Activated CD4-positive, CD25-positive, alpha-beta regulatory T cell treated with anti-CD3 and anti-CD28 coated beads, Interleukin-2, amount 50 U/mL, for 72 hours (primary cell): ENCODE measurements at regions not wholly inside any gene's neighbourhood (a gene's known extent, or its start where the extent isn't known, plus 50 kb on each side); places are given as distances from the start of the nearest gene placed in this dataset.

ENCODE experiments used
- DNase-seq: peaks from one replicate; pipeline ENCODE4 v3.0.0; 2021

DNA sequence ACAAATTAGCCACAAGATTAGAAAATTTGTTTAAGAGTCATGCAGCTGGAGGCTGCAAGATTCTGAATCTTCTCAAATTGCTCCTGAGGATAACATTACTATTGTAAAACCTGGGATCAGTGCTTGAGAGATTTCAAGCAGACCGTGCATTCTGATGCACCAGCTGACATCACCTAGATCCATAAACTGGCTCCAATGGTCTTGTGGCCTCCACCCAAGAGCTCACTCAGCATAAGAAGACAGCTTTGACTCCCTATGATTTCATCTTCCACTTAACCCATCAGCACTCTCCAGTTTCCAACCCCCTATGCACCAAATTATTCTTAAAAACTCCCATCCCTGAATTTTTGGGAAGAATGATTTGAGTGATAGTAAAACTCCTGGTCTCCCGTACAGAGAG, 1007.9 kb upstream of the TENM4 start:
- DNase-seq, result no peak

DNA sequence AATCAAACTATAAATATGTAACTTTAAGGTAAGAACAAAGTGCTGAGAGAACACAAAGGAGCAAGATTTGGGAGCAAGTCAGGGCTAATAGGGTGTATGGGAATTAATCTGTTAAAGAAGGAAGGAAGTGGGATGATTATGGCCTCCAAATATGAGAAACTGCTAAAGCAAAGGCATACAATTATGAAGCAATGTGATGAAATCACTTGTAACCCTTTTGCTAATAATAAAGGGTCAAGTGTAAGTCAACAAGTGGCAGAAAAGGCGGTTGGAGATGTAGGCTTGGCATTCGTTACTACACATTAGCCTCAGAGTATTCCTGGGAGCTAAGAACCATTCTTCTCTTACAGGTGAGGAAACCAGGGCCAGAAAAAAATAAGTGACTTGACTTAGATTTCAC, 1002.3 kb upstream of the TENM4 start:
- no peak for DNase-seq

- no peak for DNase-seq
These were observed 1001.0 kb upstream of the TENM4 start for GRCh38 chr11:80441821-80442220.

DNA sequence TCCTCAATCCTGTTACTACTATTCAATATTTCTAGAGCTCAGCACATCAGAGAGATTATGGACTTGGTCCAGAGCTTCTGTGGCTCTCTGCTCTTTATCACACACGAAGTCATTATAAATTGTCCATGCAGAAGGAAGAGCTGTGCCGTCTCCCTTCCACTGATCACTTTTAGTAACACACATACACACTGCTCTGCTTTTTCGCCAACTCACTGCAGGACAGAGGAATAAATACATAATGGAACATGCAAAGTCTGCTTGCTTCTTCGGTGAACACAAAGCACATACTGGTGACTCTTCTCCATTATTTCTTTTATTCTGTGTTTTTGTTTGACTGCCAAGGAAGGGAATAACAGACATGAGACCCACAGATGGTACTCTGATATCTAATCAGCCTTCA, 1000.0 kb upstream of the TENM4 start:
- no peak for DNase-seq

- DNase-seq, result no peak
These were observed 995.7 kb upstream of the TENM4 start for GRCh38 chr11:80436547-80436946.

GRCh38 chr11:80435345-80435744, 994.5 kb upstream of the TENM4 start:
- no peak for DNase-seq

- no peak for DNase-seq
These were observed 991.2 kb upstream of the TENM4 start for GRCh38 chr11:80432057-80432456.

DNA sequence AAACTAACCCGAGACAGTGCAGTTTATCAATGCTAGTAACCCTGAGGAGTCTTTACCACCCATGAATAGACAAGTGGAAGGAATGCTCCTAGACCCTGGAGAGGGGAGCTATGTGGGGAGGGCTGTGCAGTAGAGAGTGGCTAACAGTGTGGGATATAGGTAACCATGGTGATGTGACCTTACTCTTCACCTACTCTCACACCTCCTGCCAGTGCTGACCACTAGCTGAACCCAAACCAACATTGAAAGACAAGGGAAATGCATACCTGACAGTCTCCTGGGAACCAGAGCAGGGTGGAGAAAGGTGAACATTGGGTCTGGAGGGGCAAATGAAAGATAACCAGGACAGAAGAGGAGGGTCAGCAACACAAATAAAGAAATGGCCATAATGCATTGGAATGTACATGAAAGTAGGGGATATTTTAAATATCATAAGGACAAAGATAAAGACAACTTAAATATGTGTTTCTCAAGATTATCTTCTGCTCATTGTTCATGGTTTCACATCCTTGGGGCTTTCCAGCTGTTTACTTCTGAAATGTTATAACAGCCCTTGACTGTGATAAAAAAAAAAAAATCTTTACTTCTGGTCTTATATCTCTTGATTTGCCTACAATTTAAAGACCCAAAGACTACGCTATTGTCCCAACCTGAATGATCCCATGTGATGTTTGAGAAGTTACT, 983.3 kb upstream of the TENM4 start:
- DNase-seq, result no peak

GRCh38 chr11:80420374-80420773, 979.5 kb upstream of the TENM4 start:
- no peak for DNase-seq

- no peak for DNase-seq
These were observed 976.9 kb upstream of the TENM4 start for GRCh38 chr11:80417681-80418080.

- DNase-seq, result no peak
These were observed 974.8 kb upstream of the TENM4 start for GRCh38 chr11:80415580-80415979.

DNA sequence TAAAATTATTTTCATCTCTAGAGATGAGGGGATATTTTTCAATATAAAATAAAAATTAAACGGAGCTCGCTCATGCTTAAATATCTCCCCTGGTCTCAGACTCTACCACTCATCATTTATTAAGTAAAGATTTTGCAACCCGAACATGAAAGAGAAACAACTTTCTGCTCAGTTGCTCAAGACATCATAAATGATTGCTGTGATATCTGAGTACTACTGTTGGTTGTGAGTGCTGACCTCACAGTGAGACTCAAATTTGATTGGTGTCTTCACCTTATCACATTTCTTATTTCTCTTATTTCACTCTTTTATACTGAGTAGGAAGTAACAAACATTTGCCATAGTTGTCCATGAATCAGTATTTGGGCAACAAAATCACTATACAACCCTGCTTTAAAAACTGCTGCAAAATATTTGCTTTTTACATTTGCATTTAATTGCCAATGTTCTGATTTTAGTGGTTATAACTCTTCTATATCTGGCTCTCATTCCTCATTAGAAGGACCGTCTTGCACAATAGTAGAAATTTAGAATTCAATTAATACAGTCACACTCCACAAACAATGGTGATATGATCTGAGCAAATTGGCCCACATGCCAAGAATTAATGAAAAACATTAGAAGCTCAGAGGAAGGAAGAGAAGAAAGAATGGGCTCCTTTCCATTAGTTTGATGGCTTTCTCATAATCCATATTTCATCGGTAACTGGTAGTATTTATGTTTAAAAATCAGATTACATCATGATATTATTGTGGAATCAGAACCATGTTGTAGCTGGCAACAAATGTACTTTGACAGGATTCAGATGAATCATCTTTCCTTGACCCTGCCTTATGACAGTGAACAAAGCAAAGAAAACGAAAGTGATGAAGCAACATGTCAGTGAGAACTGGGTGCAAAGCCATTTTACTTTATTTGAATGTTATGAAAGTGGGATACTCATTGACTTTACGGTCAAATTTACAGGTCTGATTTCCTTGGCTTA, 973.6 kb upstream of the TENM4 start:
- DNase-seq, result no peak

- DNase-seq, result no peak
These were observed 971.8 kb upstream of the TENM4 start for GRCh38 chr11:80412604-80413003.

GRCh38 chr11:80393210-80393609, 952.4 kb upstream of the TENM4 start:
- DNase-seq, result no peak

- no peak for DNase-seq
These were observed 949.7 kb upstream of the TENM4 start for GRCh38 chr11:80390505-80390904.

DNA sequence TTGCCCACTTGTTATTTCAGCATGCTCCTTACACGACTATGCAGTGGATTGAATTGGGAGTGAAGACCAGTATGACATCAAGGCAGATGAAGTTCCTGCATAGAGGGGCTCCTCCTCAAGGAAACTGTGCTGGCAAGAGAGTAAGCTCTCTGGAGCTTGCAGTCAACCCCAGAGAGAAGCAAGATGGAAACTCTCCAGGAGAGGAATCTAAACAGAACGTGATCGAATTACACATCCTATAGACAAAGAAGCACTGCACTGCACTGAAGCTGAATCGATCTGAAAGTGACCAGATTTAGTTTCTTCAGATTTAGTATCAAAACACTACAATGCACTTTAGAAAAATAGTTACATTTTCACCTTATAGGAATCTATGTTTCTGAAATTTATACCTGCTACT, 947.7 kb upstream of the TENM4 start:
- no peak for DNase-seq

GRCh38 chr11:80388130-80388529, 947.3 kb upstream of the TENM4 start:
- no peak for DNase-seq

DNA sequence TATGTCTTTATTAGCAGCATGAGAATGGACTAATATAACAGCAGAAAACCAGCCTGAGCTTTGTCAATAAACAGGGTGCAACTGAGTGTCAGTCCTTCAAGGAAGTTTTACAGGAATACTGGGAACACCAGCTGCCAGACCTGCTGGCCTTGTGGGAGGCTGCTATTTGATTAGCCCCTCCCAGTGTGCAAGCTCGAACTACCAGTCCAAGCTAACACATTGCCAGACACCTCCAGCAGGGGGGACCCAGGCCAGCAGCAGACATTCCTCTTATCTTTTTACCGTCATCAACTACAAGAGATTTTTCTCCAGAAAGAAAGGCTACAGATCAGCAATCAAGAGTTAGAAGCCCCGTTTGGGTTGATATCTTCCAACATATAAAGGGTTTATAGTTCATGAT, 942.8 kb upstream of the TENM4 start:
- no peak for DNase-seq

DNA sequence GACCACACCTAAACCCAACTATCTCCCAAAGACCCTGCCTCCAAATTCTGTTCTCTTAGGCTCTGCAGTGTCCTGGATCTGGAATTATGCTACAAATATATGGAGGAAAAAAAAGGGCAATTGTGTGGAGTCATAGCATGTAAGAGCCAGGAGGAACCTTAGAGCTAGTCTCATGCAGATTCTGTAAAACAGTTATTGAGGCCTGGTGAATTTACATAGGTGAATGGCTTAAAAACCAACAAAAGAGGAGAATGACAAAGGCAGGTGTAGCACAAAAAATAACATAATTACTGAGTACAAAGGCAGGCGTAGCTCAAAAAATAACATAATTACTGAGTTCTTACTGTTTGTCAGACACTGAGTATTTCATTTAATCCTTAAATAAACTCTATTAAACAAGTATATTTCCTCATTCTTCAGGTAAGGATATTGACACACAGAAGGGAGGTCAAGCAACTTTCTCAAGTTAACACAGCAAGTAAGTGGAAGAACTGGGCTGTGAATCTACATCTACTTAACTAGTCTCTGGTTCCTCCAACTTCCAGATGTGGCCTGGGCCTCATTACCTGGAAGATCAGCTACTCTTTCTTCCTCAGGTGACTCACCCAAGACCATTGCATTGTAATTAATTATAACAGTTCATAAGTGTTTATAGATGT, 938.9 kb upstream of the TENM4 start:
- no peak for DNase-seq

GRCh38 chr11:80371931-80372330, 931.1 kb upstream of the TENM4 start:
- DNase-seq, result no peak

- DNase-seq, result no peak
These were observed 925.1 kb upstream of the TENM4 start for GRCh38 chr11:80365980-80366379.

DNA sequence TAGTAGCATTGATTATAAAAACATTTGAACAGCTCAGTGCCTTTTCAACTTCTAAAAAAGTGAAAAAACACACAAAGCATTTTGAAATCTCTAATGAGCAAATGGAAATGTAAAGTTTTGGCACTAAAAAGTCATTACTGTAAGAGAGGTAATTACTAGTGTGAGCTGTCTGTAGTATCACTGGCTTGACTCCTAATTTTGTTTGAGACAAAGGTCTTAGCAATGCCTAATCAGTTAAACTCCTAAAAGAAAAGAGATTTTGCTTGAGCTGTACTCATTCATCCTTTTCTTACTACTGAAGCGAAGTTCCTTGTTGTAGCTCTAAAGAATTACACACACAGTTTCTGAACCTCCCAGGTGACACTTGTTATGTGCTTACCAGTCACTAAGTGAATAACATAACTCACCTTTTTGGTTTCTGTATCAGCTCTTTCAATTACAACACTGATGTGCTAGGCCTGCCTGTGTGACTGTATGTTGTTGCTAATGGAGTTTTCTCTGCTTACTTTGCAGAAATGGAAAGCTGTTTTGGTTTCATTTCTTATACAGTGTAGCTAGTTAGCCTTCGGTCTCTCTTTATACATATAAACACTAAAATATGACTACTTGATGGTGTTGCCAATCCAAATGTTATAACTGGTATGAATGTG, 924.4 kb upstream of the TENM4 start:
- DNase-seq, result no peak
